Activated naive CD4-positive, alpha-beta T cell treated with Interleukin-2 at 50 U/mL for 16 hours (primary cell): ENCODE measurements at regions not wholly inside any gene's neighbourhood (a gene's known extent, or its start where the extent isn't known, plus 50 kb on each side); places are given as distances from the start of the nearest gene placed in this dataset.
"Not testable (repeated sequence)": the region's sequence is repeated elsewhere in the genome, so short reads cannot be mapped to it uniquely, and the experiment has no call there.

Experiments used
- DNase-seq: peaks from one replicate; pipeline ENCODE4 v3.0.0-alpha.2; 2020

GRCh38 chr5:99247346-99247745 lies 318.5 kb upstream of the CHD1 start:
- no peak for DNase-seq

GRCh38 chr5:99243111-99243510 lies 314.3 kb upstream of the CHD1 start:
- no peak for DNase-seq

- DNase-seq, result no peak
These were observed 311.1 kb upstream of the CHD1 start for GRCh38 chr5:99239826-99240360.

GRCh38 chr5:99191206-99191745 lies 262.5 kb upstream of the CHD1 start:
- no peak for DNase-seq

- no peak for DNase-seq
These were observed 258.8 kb upstream of the CHD1 start for GRCh38 chr5:99187611-99188010.

GRCh38 chr5:99179206-99179605 lies 250.4 kb upstream of the CHD1 start:
- DNase-seq, result no peak

GRCh38 chr5:99177796-99178195 lies 249.0 kb upstream of the CHD1 start:
- DNase-seq, result no peak

- DNase-seq, result no peak
These were observed 247.4 kb upstream of the CHD1 start for GRCh38 chr5:99176186-99176585.

- no peak for DNase-seq
These were observed 240.5 kb upstream of the CHD1 start for GRCh38 chr5:99169309-99169708.

- not testable (repeated sequence) for DNase-seq
These were observed 232.7 kb upstream of the CHD1 start for GRCh38 chr5:99161538-99161937.

GRCh38 chr5:99156688-99157087 lies 227.9 kb upstream of the CHD1 start:
- no peak for DNase-seq

- DNase-seq, result not testable (repeated sequence)
These were observed 214.5 kb upstream of the CHD1 start for GRCh38 chr5:99143283-99143795.

- no peak for DNase-seq
These were observed 212.8 kb upstream of the CHD1 start for GRCh38 chr5:99141534-99142128.

- no peak for DNase-seq
These were observed 210.1 kb upstream of the CHD1 start for GRCh38 chr5:99138911-99139310.

- DNase-seq, result no peak
These were observed 205.1 kb upstream of the CHD1 start for GRCh38 chr5:99133921-99134320.

- no peak for DNase-seq
These were observed 201.1 kb upstream of the CHD1 start for GRCh38 chr5:99129768-99130501.

- DNase-seq, result no peak
These were observed 194.2 kb upstream of the CHD1 start for GRCh38 chr5:99122976-99123375.

GRCh38 chr5:99119326-99119725 lies 190.5 kb upstream of the CHD1 start:
- DNase-seq, result no peak

- no peak for DNase-seq
These were observed 187.7 kb upstream of the CHD1 start for GRCh38 chr5:99116526-99116925.

GRCh38 chr5:99109894-99110293 lies 181.1 kb upstream of the CHD1 start:
- DNase-seq, result no peak

GRCh38 chr5:99105216-99105615 lies 176.4 kb upstream of the CHD1 start:
- no peak for DNase-seq

GRCh38 chr5:99104538-99105132 lies 175.8 kb upstream of the CHD1 start:
- no peak for DNase-seq

GRCh38 chr5:99102073-99102697 lies 173.4 kb upstream of the CHD1 start:
- DNase-seq, result no peak
